ENCODE measurements at regions not wholly inside any gene's neighbourhood (a gene's known extent, or its start where the extent isn't known, plus 50 kb on each side); places are given as distances from the start of the nearest gene placed in this dataset.

- no peak for DNase-seq (ENCODE audit: low spot score)
Observed at GRCh38 chr4:140316799-140317198, 56.6 kb upstream of the SCOC start.

GRCh38 chr4:140315970-140316369, 57.5 kb upstream of the SCOC start:
- no peak for DNase-seq (ENCODE audit: low spot score)

GRCh38 chr4:140315438-140315837, 58.0 kb upstream of the SCOC start:
- DNase-seq (ENCODE audit: low spot score): no peak

GRCh38 chr4:140315019-140315418, 58.4 kb upstream of the SCOC start:
- no peak for DNase-seq (ENCODE audit: low spot score)

GRCh38 chr4:140312100-140312499, 61.3 kb upstream of the SCOC start:
- DNase-seq (ENCODE audit: low spot score): no peak

- DNase-seq (ENCODE audit: low spot score): no peak
Observed at GRCh38 chr4:140311257-140311835, 62.1 kb upstream of the SCOC start.

- DNase-seq (ENCODE audit: low spot score): peak; percentile 6
Observed at GRCh38 chr4:140309124-140309870, 64.1 kb upstream of the SCOC start.

- no peak for DNase-seq (ENCODE audit: low spot score)
Observed at GRCh38 chr4:140308366-140309123, 64.9 kb upstream of the SCOC start.

- DNase-seq (ENCODE audit: low spot score): no peak
Observed at GRCh38 chr4:140305053-140305452, 68.4 kb upstream of the SCOC start.

- DNase-seq (ENCODE audit: low spot score): no peak
Observed at GRCh38 chr4:140304346-140304745, 69.1 kb upstream of the SCOC start.

- no peak for DNase-seq (ENCODE audit: low spot score)
Observed at GRCh38 chr4:140302151-140302859, 71.1 kb upstream of the SCOC start.

GRCh38 chr4:140300271-140300970, 73.0 kb upstream of the SCOC start:
- peak; percentile 38 for DNase-seq (ENCODE audit: low spot score)

- DNase-seq (ENCODE audit: low spot score): no peak
Observed at GRCh38 chr4:140298001-140298400, 75.4 kb upstream of the SCOC start.

- peak; percentile 68 for DNase-seq (ENCODE audit: low spot score)
Observed at GRCh38 chr4:140297221-140297570, 76.2 kb upstream of the SCOC start.

GRCh38 chr4:140296335-140297220, 76.9 kb upstream of the SCOC start:
- DNase-seq (ENCODE audit: low spot score): peak; percentile 70

GRCh38 chr4:140293979-140294378, 79.5 kb upstream of the SCOC start:
- DNase-seq (ENCODE audit: low spot score): no peak

GRCh38 chr4:140291259-140291658, 82.2 kb upstream of the SCOC start:
- no peak for DNase-seq (ENCODE audit: low spot score)

GRCh38 chr4:140289486-140289885, 84.0 kb upstream of the SCOC start:
- no peak for DNase-seq (ENCODE audit: low spot score)

GRCh38 chr4:140286456-140286855, 87.0 kb upstream of the SCOC start:
- no peak for DNase-seq (ENCODE audit: low spot score)

- DNase-seq (ENCODE audit: low spot score): no peak
Observed at GRCh38 chr4:140284456-140284855, 89.0 kb upstream of the SCOC start.

Measured in SW480 (cell line).